SK-N-SH (cell line): ENCODE measurements at regions not wholly inside any gene's neighbourhood (a gene's known extent, or its start where the extent isn't known, plus 50 kb on each side); places are given as distances from the start of the nearest gene placed in this dataset.

Experiments
- CTCF ChIA-PET: fragments of 300-600, 350-600 bp; formaldehyde crosslinking; extraction: SDS; loops from one replicate; lab custom pipeline; 2021; lab: Yijun Ruan, JAX
- POLR2A ChIA-PET: fragments of 350-600 bp; sonication (Branson Sonifier 250); formaldehyde crosslinking; extraction: SDS; loops from one replicate; lab custom pipeline; 2020; ENCODE audit warnings: antibody characterized with exemption, inconsistent platforms; lab: Yijun Ruan, JAX
- DNase-seq: peaks from one replicate; pipeline ENCODE4 v3.0.0; 2012
- H2AFZ ChIP-seq: fragments of 200-600 bp; sonication (generic); 2 replicates; pipeline ENCODE4 v1.8.1; 2016; ENCODE audit warnings: antibody characterized with exemption, mild to moderate bottlenecking, low read depth
- H3F3A ChIP-seq: fragments of 200-600 bp; sonication (generic); replicated peaks from 2 replicates; pipeline ENCODE3; 2016; ENCODE audit warnings: antibody characterized with exemption, mild to moderate bottlenecking; ENCODE audit not compliant: insufficient read depth
- H3K27ac ChIP-seq, 2 experiments: fragments of 200-500 bp in 1 of 2; fragments of 200-600 bp in 1 of 2; sonication (Bioruptor generic) in 1 of 2; sonication (generic), shearing (Covaris generic) in 1 of 2; 2 replicates each; pipeline versions ENCODE4 v1.5.1 to v1.6.1; 2014 to 2016; ENCODE audit warnings: low read depth in 2 of 2, inconsistent platforms in 1 of 2, low read length in 1 of 2, mild to moderate bottlenecking in 1 of 2, mixed read lengths in 1 of 2
- H3K27me3 ChIP-seq: fragments of 200-600 bp; sonication (generic), shearing (Covaris generic); 2 replicates; pipeline ENCODE4 v1.6.1; 2016; ENCODE audit warnings: mixed run types; ENCODE audit not compliant: insufficient read depth
- H3K36me3 ChIP-seq, 2 experiments: fragments of 200-500 bp in 1 of 2; fragments of 200-600 bp in 1 of 2; sonication (Bioruptor generic) in 1 of 2; sonication (generic) in 1 of 2; replicated peaks in 1 of 2; 2 replicates each; pipeline versions ENCODE3 to v1.5.1; 2014 to 2016; ENCODE audit warnings: low read length in 1 of 2, mild to moderate bottlenecking in 1 of 2; ENCODE audit not compliant: insufficient read depth in 2 of 2, control insufficient read depth in 1 of 2
- H3K4me1 ChIP-seq, 2 experiments: fragments of 200-500 bp in 1 of 2; fragments of 200-600 bp in 1 of 2; sonication (Bioruptor generic) in 1 of 2; sonication (generic), shearing (Covaris generic) in 1 of 2; 2 replicates each; pipeline versions ENCODE4 v1.5.1 to v1.6.1; 2014 to 2016; ENCODE audit warnings: low read depth in 1 of 2, low read length in 1 of 2, mixed run types in 1 of 2; ENCODE audit not compliant: insufficient read depth in 2 of 2, control insufficient read depth in 1 of 2
- H3K4me2 ChIP-seq: fragments of 200-600 bp; sonication (generic), shearing (Covaris generic); 2 replicates; pipeline ENCODE4 v1.6.1; 2017; ENCODE audit warnings: mixed run types
- H3K4me3 ChIP-seq, 2 experiments: fragments of 200-500 bp in 1 of 2; fragments of 200-600 bp in 1 of 2; sonication (Bioruptor generic) in 1 of 2; sonication (generic), shearing (Covaris generic) in 1 of 2; 2 replicates each; pipeline versions ENCODE4 v1.5.1 to v1.8.1; 2014 to 2016; ENCODE audit warnings: low read depth in 2 of 2, inconsistent platforms in 1 of 2, low read length in 1 of 2, mild to moderate bottlenecking in 1 of 2, mixed read lengths in 1 of 2, moderate library complexity in 1 of 2
- H3K79me2 ChIP-seq: fragments of 200-600 bp; sonication (generic); 2 replicates; pipeline ENCODE4 v1.8.1; 2017; ENCODE audit warnings: mild to moderate bottlenecking; ENCODE audit not compliant: insufficient read depth
- H3K9ac ChIP-seq: fragments of 200-600 bp; sonication (generic); 2 replicates; pipeline ENCODE4 v1.6.1; 2017; ENCODE audit warnings: mixed run types
- H3K9me2 ChIP-seq: fragments of 200-600 bp; sonication (generic); 2 replicates; pipeline ENCODE4 v1.6.1; 2017; ENCODE audit warnings: mixed run types
- H3K9me3 ChIP-seq: fragments of 200-600 bp; sonication (generic); 2 replicates; pipeline ENCODE4 v1.6.1; 2017; ENCODE audit warnings: mixed run types, mild to moderate bottlenecking, moderate library complexity
- H4K20me1 ChIP-seq: fragments of 200-600 bp; sonication (generic); 2 replicates; pipeline ENCODE4 v1.6.1; 2017; ENCODE audit warnings: mild to moderate bottlenecking, mixed run types; ENCODE audit not compliant: insufficient read depth
- FOSL2 ChIP-seq: IDR thresholded peaks from 2 replicates; pipeline ENCODE4 v1.4.0; 2012; ENCODE audit warnings: low read depth, mild to moderate bottlenecking, moderate library complexity, borderline replicate concordance
- IRF3 ChIP-seq: fragments of 150-350 bp; IDR thresholded peaks from 2 replicates; pipeline ENCODE4 v1.6.1; 2016; ENCODE audit warnings: mild to moderate bottlenecking, low read depth, low read length
- JUND ChIP-seq: IDR thresholded peaks from 2 replicates; pipeline ENCODE4 v1.4.0; 2012
- PBX3 ChIP-seq: IDR thresholded peaks from 2 replicates; pipeline ENCODE4; 2012
- USF1 ChIP-seq: IDR thresholded peaks from 2 replicates; pipeline ENCODE4 v1.4.0; 2012; ENCODE audit warnings: low read depth, borderline replicate concordance
- ZBTB33 ChIP-seq: IDR thresholded peaks from 2 replicates; pipeline ENCODE4 v1.4.0; 2012; ENCODE audit warnings: low read depth, borderline replicate concordance
- WGBS: methylation state at CpG from one replicate; pipeline ENCODE4 v1.1.6; 2017; ENCODE audit warnings: low lambda C conversion rate; 5-methylcytosine and 5-hydroxymethylcytosine counted together

- TF ChIP-seq ZBTB33 (no peak), USF1 (no peak)
These were observed 2371.8 kb downstream of the PCDH7 start (continued) for GRCh38 chr4:33091961-33092360.

GRCh38 chr4:33104273-33104672 lies 2384.1 kb downstream of the PCDH7 start:
- CTCF ChIA-PET, result no interaction called here
- Histone ChIP-seq H3K9me2 (no peaks in the 10 kb centered on the region), H4K20me1 (no peaks in the 10 kb centered on the region), H3K9me3 (no peaks in the 10 kb centered on the region), H3K27ac (no peak overlapping the region; a peak in 1 of 4 replicates), H3K27me3 (no peaks in the 10 kb centered on the region), H3K4me2 (no peak overlapping the region), H3K4me3 (no peak overlapping the region), H3K9ac (no peak overlapping the region), H3K36me3 (no peaks in the 10 kb centered on the region), H3K4me1 (no peaks in the 10 kb centered on the region; a peak in 1 of 4 replicates), H3K79me2 (no peaks in the 10 kb centered on the region), H3F3A (no peaks in the 10 kb centered on the region), H2AFZ (no peak overlapping the region)
- 2% methylated on average over 3 of the region's 3 CpGs for WGBS
- no peak for DNase-seq
- TF ChIP-seq IRF3 (no peak), PBX3 (peak; percentile 35; the same call in 1 of the 2 replicates)
- POLR2A ChIA-PET, result no interaction called here

- POLR2A ChIA-PET, result no interaction called here
- Histone ChIP-seq H3K4me3 (no peak overlapping the region), H3K4me2 (no peak overlapping the region), H2AFZ (no peak overlapping the region), H3K27ac (no peak overlapping the region), H3K9me2 (0 out of 2 replicates have a peak, but pooled peaks cover 3% of the 10 kb centered on the region), H4K20me1 (no peaks in the 10 kb centered on the region), H3K36me3 (no peaks in the 10 kb centered on the region), H3F3A (no peaks in the 10 kb centered on the region), H3K79me2 (no peaks in the 10 kb centered on the region), H3K27me3 (no peaks in the 10 kb centered on the region), H3K4me1 (no peaks in the 10 kb centered on the region; a peak in 1 of 4 replicates), H3K9me3 (no peaks in the 10 kb centered on the region), H3K9ac (no peak overlapping the region)
- CTCF ChIA-PET, result no interaction called here
- no peak for DNase-seq
- TF ChIP-seq FOSL2 (peak; percentile 17; the same call in 1 of the 2 replicates), JUND (no peak)
- WGBS, result 18% methylated on average over 2 of the region's 2 CpGs
These were observed 2387.6 kb downstream of the PCDH7 start for GRCh38 chr4:33107814-33108213.
